Pancreas (tissue), 10 donors: ENCODE measurements at regions not wholly inside any gene's neighbourhood (a gene's known extent, or its start where the extent isn't known, plus 50 kb on each side); places are given as distances from the start of the nearest gene placed in this dataset.

ENCODE experiments used
- ATAC-seq, 4 donors: fragments of 200-7000 bp; cut with Tn5 transposase; one replicate each; pipeline versions ENCODE4 v1.8.0 to v1.9.1; 2020; ENCODE audit warnings: mild to moderate bottlenecking in 4 of 4, moderate library complexity in 4 of 4
- DNase-seq, 6 donors: peaks; one replicate each; pipeline ENCODE4 v3.0.0-alpha.2; 2020
- FAIRE-seq: peaks from 2 replicates; lab custom pipeline; 2012; peaks lifted over from hg19 to GRCh38; lab: Jason Lieb, UNC
- H3K27ac ChIP-seq, 4 donors: fragments of 200-600 bp; sonication (generic); 1 replicate in 3 of 4; 2 replicates in 1 of 4; pipeline versions ENCODE4 v1.5.0 to v1.8.0; 2020
- H3K27me3 ChIP-seq, 4 donors: fragments of 200-600 bp; one replicate each; pipeline ENCODE4 v1.8.0; 2021
- H3K36me3 ChIP-seq, 3 donors: fragments of 200-600 bp; sonication (generic) in 1 of 3; one replicate each; pipeline versions ENCODE4 v1.5.0 to v1.8.0; 2020 to 2021
- H3K4me1 ChIP-seq, 3 donors: fragments of 200-600 bp; one replicate each; pipeline ENCODE4 v1.8.0; 2021
- H3K4me3 ChIP-seq, 4 donors: fragments of 200-600 bp; sonication (generic) in 2 of 4; one replicate each; pipeline versions ENCODE4 v1.5.0 to v1.8.0; 2020 to 2021
- H3K9me3 ChIP-seq, 4 donors: fragments of 200-600 bp; one replicate each; pipeline ENCODE4 v1.8.0; 2021
- CTCF ChIP-seq, 4 donors: fragments of 200-600 bp; sonication (generic) in 3 of 4; IDR thresholded peaks; one replicate each; pipeline versions ENCODE4 v1.5.0 to v1.8.0; 2021; ENCODE audit warnings: antibody characterized with exemption in 4 of 4
- WGBS, 2 donors: extraction: QIAGEN DNeasy Blood & Tissue Kit; methylation state at CpG; one replicate each; pipeline ENCODE4 v1.1.7; 2013; 5-methylcytosine and 5-hydroxymethylcytosine counted together
- intact Hi-C, 3 donors: fragments of 100-400 bp; cut with DNase I; formaldehyde crosslinking; loops; one replicate each; pipeline versions ENCODE4 v1.11.1 to v1.14.2; 2022
- donor health status: healthy with polysubstance abuse.
- donor health status: DM: no; HTN: no; CAD: no; lungs with moderate emphysema.
- donor health status: DM: no; HTN: no; CAD: no.
- donor health status: control.
- donor health status: control.
- donor health status: Bipolar disorder and iron deficiency.
- donor health status: DM: yes; HTN: yes; CAD: no.
- donor health status: DM: no; HTN: no; CAD: no.
- donor health status: DM: no; HTN: no; CAD: no.
- donor health status: DM: yes; HTN: yes; CAD: no.

GRCh38 chrX:4682636-4683035 lies 969.2 kb upstream of the PRKX start:
- Histone ChIP-seq H3K4me3 (no peak overlapping the region), H3K36me3 (no peaks in the 10 kb centered on the region), H3K27me3 (no peaks in the 10 kb centered on the region), H3K9me3 (no peaks in the 10 kb centered on the region), H3K4me1 (no peaks in the 10 kb centered on the region), H3K27ac (no peak overlapping the region)
- TF ChIP-seq CTCF (IDR thresholded peaks at IDR 0.05): no peak
- intact Hi-C loops: no loop called here
- FAIRE-seq (no peak), DNase-seq (no peak), ATAC-seq (no peak)
- 62 to 69% methylated on average over 6 of the region's 6 CpGs for WGBS, 2 donors

- 33 to 37% methylated on average over 4 of the region's 4 CpGs for WGBS, 2 donors
- Histone ChIP-seq H3K27ac (no peak overlapping the region), H3K4me1 (no peaks in the 10 kb centered on the region), H3K9me3 (no peaks in the 10 kb centered on the region), H3K27me3 (no peaks in the 10 kb centered on the region), H3K4me3 (no peak overlapping the region), H3K36me3 (no peaks in the 10 kb centered on the region)
- FAIRE-seq (no peak), ATAC-seq (no peak), DNase-seq (no peak)
- intact Hi-C loops: no loop called here
- TF ChIP-seq CTCF (IDR thresholded peaks at IDR 0.05): no peak
These were observed 962.3 kb upstream of the PRKX start for GRCh38 chrX:4675686-4676300.

GRCh38 chrX:4674028-4674782 lies 960.8 kb upstream of the PRKX start:
- Histone ChIP-seq H3K36me3 (no peaks in the 10 kb centered on the region), H3K27me3 (no peaks in the 10 kb centered on the region), H3K4me3 (no peak overlapping the region), H3K4me1 (no peaks in the 10 kb centered on the region), H3K27ac (no peak overlapping the region), H3K9me3 (no peaks in the 10 kb centered on the region)
- 77 to 81% methylated on average over 6 of the region's 6 CpGs for WGBS, 2 donors
- intact Hi-C loops: no loop called here
- TF ChIP-seq CTCF (IDR thresholded peaks at IDR 0.05): no peak
- DNase-seq (no peak), FAIRE-seq (no peak), ATAC-seq (no peak)

- intact Hi-C loops: no loop called here
- H3K27me3 ChIP-seq: no peaks in the 10 kb centered on the region
- whole genome bisulfite sequencing, 2 donors: 64 to 75% methylated on average over 4 of the region's 4 CpGs
These were observed 957.9 kb upstream of the PRKX start for GRCh38 chrX:4671344-4671743.

More at GRCh38 chrX:4671344-4671743, 957.9 kb upstream of the PRKX start:
- TF ChIP-seq CTCF (IDR thresholded peaks at IDR 0.05): no peak
- H3K27ac ChIP-seq: no peak overlapping the region
- H3K36me3 ChIP-seq: no peaks in the 10 kb centered on the region
- no peak overlapping the region for H3K4me3 ChIP-seq
- H3K4me1 ChIP-seq: no peaks in the 10 kb centered on the region
- ATAC-seq (no peak), FAIRE-seq (no peak), DNase-seq (no peak)
- H3K9me3 ChIP-seq: no peaks in the 10 kb centered on the region
